ENCODE measurements at regions not wholly inside any gene's neighbourhood (a gene's known extent, or its start where the extent isn't known, plus 50 kb on each side); places are given as distances from the start of the nearest gene placed in this dataset.

GRCh38 chr11:91247009-91247735, 977.4 kb upstream of the FAT3 start:
- Histone ChIP-seq H3K27me3 (ENCODE audit: control insufficient read depth in 3 of 3, insufficient read depth in 3 of 3, low read depth in 1 of 3, low read length in 3 of 3) (no peaks in the 10 kb centered on the region), H3K18ac (ENCODE audit: low read length) (no peak overlapping the region), H2AFZ (ENCODE audit: low read length) (no peak overlapping the region), H3K9me3 (replicated peaks in 1 of 2; ENCODE audit: control insufficient read depth in 2 of 2, insufficient read depth in 1 of 2, low read depth in 1 of 2, low read length in 2 of 2) (no peaks in the 10 kb centered on the region), H3K9ac (ENCODE audit: low read depth, low read length, poor library complexity) (no peak overlapping the region), H4K8ac (ENCODE audit: low read depth, low read length) (no peak overlapping the region), H2BK15ac (ENCODE audit: low read length) (no peak overlapping the region), H3K23ac (ENCODE audit: low read depth, low read length, poor library complexity) (no peak overlapping the region), H3K4me2 (ENCODE audit: insufficient read depth, low read length, poor library complexity, severe bottlenecking) (no peak overlapping the region), H2AK5ac (ENCODE audit: low read depth, low read length) (no peak overlapping the region), H2BK5ac (ENCODE audit: low read length) (no peak overlapping the region), H3K79me1 (ENCODE audit: low read depth, low read length) (no peaks in the 10 kb centered on the region), H2BK12ac (ENCODE audit: low read length) (no peak overlapping the region), H3K27ac (replicated peaks; ENCODE audit: low read length) (no peak overlapping the region), H4K91ac (ENCODE audit: low read depth, low read length, poor library complexity) (no peak overlapping the region), H3K4me1 (ENCODE audit: control insufficient read depth in 2 of 2, insufficient read depth in 1 of 2, low read depth in 1 of 2, low read length in 2 of 2) (no peaks in the 10 kb centered on the region), H3K36me3 (replicated peaks in 1 of 2; ENCODE audit: control insufficient read depth in 2 of 2, insufficient read depth in 2 of 2, low read length in 2 of 2) (no peaks in the 10 kb centered on the region), H2BK120ac (ENCODE audit: low read depth, low read length) (no peak overlapping the region), H3K4me3 (ENCODE audit: low read length in 2 of 2) (no peak overlapping the region), H3K14ac (ENCODE audit: low read length) (no peak overlapping the region), H3K4ac (ENCODE audit: low read length) (no peak overlapping the region)
- DNase-seq (ENCODE audit: low spot score) = no peak
- no CpG with 5 or more reads among the region's 5 CpGs for WGBS, 2 donors (ENCODE audit: extremely low coverage in 2 of 2, insufficient read length in 2 of 2, insufficient replicate concordance in 1 of 2)

DNA sequence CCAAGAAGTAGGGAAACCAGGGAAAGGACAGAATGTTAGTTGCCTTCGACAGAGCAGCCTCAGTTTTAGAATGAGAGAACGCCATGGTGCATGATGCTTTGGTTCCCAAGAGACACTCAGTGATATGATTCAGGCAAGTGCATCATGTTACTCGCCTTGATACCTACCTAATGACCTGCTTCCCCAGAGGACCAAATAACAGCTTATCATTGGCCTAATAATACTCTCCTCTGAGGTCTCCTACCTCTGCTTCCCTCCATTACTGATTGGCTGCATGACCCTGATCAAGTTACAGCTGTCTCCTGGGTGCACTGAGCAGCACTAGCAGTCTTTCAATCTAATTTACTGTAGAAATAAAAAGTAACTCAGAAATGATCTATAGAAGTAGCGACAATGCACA, 979.7 kb upstream of the FAT3 start:
- no peaks in the 10 kb centered on the region for H3K79me1 ChIP-seq (ENCODE audit: low read depth, low read length)
- no peaks in the 10 kb centered on the region for H3K36me3 ChIP-seq (replicated peaks in 1 of 2; ENCODE audit: control insufficient read depth in 2 of 2, insufficient read depth in 2 of 2, low read length in 2 of 2)
- H3K23ac ChIP-seq (ENCODE audit: low read depth, low read length, poor library complexity) = no peak overlapping the region
- no peak overlapping the region for H3K4ac ChIP-seq (ENCODE audit: low read length)
- H3K4me3 ChIP-seq (ENCODE audit: low read length in 2 of 2) = no peak overlapping the region
- H2BK120ac ChIP-seq (ENCODE audit: low read depth, low read length) = no peak overlapping the region
- no peaks in the 10 kb centered on the region for H3K4me1 ChIP-seq (ENCODE audit: control insufficient read depth in 2 of 2, insufficient read depth in 1 of 2, low read depth in 1 of 2, low read length in 2 of 2)
- no peak overlapping the region for H3K27ac ChIP-seq (replicated peaks; ENCODE audit: low read length)
- H2BK12ac ChIP-seq (ENCODE audit: low read length) = no peak overlapping the region
- no peak overlapping the region for H3K14ac ChIP-seq (ENCODE audit: low read length)
- no peak overlapping the region for H4K8ac ChIP-seq (ENCODE audit: low read depth, low read length)
- H3K27me3 ChIP-seq (ENCODE audit: control insufficient read depth in 3 of 3, insufficient read depth in 3 of 3, low read depth in 1 of 3, low read length in 3 of 3) = no peaks in the 10 kb centered on the region
- no peak overlapping the region for H3K18ac ChIP-seq (ENCODE audit: low read length)
- WGBS, 2 donors (ENCODE audit: extremely low coverage in 2 of 2, insufficient read length in 2 of 2, insufficient replicate concordance in 1 of 2) = no CpG with 5 or more reads among the region's 4 CpGs
- no peaks in the 10 kb centered on the region for H3K9me3 ChIP-seq (replicated peaks in 1 of 2; ENCODE audit: control insufficient read depth in 2 of 2, insufficient read depth in 1 of 2, low read depth in 1 of 2, low read length in 2 of 2)
- no peak overlapping the region for H3K9ac ChIP-seq (ENCODE audit: low read depth, low read length, poor library complexity)
- no peak overlapping the region for H3K4me2 ChIP-seq (ENCODE audit: insufficient read depth, low read length, poor library complexity, severe bottlenecking)
- no peak overlapping the region for H2BK5ac ChIP-seq (ENCODE audit: low read length)
- no peak overlapping the region for H4K91ac ChIP-seq (ENCODE audit: low read depth, low read length, poor library complexity)
- H2AK5ac ChIP-seq (ENCODE audit: low read depth, low read length) = no peak overlapping the region
- H2BK15ac ChIP-seq (ENCODE audit: low read length) = no peak overlapping the region
- no peak for DNase-seq (ENCODE audit: low spot score)
- H2AFZ ChIP-seq (ENCODE audit: low read length) = no peak overlapping the region

DNA sequence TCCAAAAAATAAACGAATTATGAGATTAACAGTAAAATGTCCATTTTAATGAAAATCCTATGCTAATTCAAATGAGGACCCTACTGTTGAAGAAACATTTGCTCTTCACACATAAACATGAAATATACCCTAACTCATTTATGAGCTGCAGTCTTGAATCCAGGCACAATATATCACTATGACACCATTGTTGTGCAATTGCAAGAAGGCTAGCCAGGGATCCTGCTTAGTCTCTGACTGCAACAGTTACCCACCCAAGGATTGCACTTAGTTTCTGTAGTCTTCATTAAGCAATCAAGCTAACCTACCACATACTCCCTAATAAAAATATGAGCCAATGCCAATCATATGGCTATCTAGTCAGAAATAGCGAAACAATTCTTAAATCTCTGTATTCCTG, 981.0 kb upstream of the FAT3 start:
- no peak overlapping the region for H2BK15ac ChIP-seq (ENCODE audit: low read length)
- H3K4me2 ChIP-seq (ENCODE audit: insufficient read depth, low read length, poor library complexity, severe bottlenecking) = no peak overlapping the region
- no peak overlapping the region for H2AK5ac ChIP-seq (ENCODE audit: low read depth, low read length)
- no peak overlapping the region for H3K14ac ChIP-seq (ENCODE audit: low read length)
- H3K27ac ChIP-seq (replicated peaks; ENCODE audit: low read length) = no peak overlapping the region
- no peaks in the 10 kb centered on the region for H3K79me1 ChIP-seq (ENCODE audit: low read depth, low read length)
- no peak overlapping the region for H2BK5ac ChIP-seq (ENCODE audit: low read length)
- no peak overlapping the region for H3K18ac ChIP-seq (ENCODE audit: low read length)
- no peaks in the 10 kb centered on the region for H3K9me3 ChIP-seq (replicated peaks in 1 of 2; ENCODE audit: control insufficient read depth in 2 of 2, insufficient read depth in 1 of 2, low read depth in 1 of 2, low read length in 2 of 2)
- no peak for DNase-seq (ENCODE audit: low spot score)
- H4K91ac ChIP-seq (ENCODE audit: low read depth, low read length, poor library complexity) = no peak overlapping the region
- H3K4me3 ChIP-seq (ENCODE audit: low read length in 2 of 2) = no peak overlapping the region
- no peaks in the 10 kb centered on the region for H3K27me3 ChIP-seq (ENCODE audit: control insufficient read depth in 3 of 3, insufficient read depth in 3 of 3, low read depth in 1 of 3, low read length in 3 of 3)
- no peak overlapping the region for H2AFZ ChIP-seq (ENCODE audit: low read length)
- no peak overlapping the region for H3K9ac ChIP-seq (ENCODE audit: low read depth, low read length, poor library complexity)
- no peak overlapping the region for H2BK120ac ChIP-seq (ENCODE audit: low read depth, low read length)
- H3K36me3 ChIP-seq (replicated peaks in 1 of 2; ENCODE audit: control insufficient read depth in 2 of 2, insufficient read depth in 2 of 2, low read length in 2 of 2) = no peaks in the 10 kb centered on the region
- H4K8ac ChIP-seq (ENCODE audit: low read depth, low read length) = no peak overlapping the region
- no CpG with 5 or more reads among the region's 2 CpGs for WGBS, 2 donors (ENCODE audit: extremely low coverage in 2 of 2, insufficient read length in 2 of 2, insufficient replicate concordance in 1 of 2)
- no peak overlapping the region for H3K4ac ChIP-seq (ENCODE audit: low read length)
- no peak overlapping the region for H2BK12ac ChIP-seq (ENCODE audit: low read length)
- no peak overlapping the region for H3K23ac ChIP-seq (ENCODE audit: low read depth, low read length, poor library complexity)
- H3K4me1 ChIP-seq (ENCODE audit: control insufficient read depth in 2 of 2, insufficient read depth in 1 of 2, low read depth in 1 of 2, low read length in 2 of 2) = no peaks in the 10 kb centered on the region

DNA sequence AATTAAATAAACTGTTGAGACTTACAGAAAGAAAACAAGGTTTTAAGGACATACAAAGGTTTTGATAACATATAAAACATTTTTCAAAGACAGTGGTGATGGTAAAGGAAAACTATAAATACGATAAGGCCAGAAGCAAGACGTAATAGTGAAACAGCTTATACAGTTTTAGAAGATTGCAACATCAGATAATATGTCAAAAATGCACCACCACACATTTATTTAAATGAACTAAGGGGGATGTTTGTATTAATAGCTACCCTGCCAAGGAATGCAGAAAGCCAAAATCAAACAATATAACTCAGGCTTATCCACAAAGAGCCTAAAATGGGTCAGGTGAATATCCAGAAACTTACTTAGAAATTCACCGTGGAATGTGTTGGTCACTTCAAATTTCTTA, 981.6 kb upstream of the FAT3 start:
- Histone ChIP-seq H3K18ac (ENCODE audit: low read length) (no peak overlapping the region), H3K27me3 (ENCODE audit: control insufficient read depth in 3 of 3, insufficient read depth in 3 of 3, low read depth in 1 of 3, low read length in 3 of 3) (no peaks in the 10 kb centered on the region), H2AK5ac (ENCODE audit: low read depth, low read length) (no peak overlapping the region), H3K4ac (ENCODE audit: low read length) (no peak overlapping the region), H3K9me3 (replicated peaks in 1 of 2; ENCODE audit: control insufficient read depth in 2 of 2, insufficient read depth in 1 of 2, low read depth in 1 of 2, low read length in 2 of 2) (no peaks in the 10 kb centered on the region), H3K4me3 (ENCODE audit: low read length in 2 of 2) (no peak overlapping the region), H2BK12ac (ENCODE audit: low read length) (no peak overlapping the region), H4K8ac (ENCODE audit: low read depth, low read length) (no peak overlapping the region), H2BK5ac (ENCODE audit: low read length) (no peak overlapping the region), H3K9ac (ENCODE audit: low read depth, low read length, poor library complexity) (no peak overlapping the region), H2AFZ (ENCODE audit: low read length) (no peak overlapping the region), H4K91ac (ENCODE audit: low read depth, low read length, poor library complexity) (no peak overlapping the region), H3K79me1 (ENCODE audit: low read depth, low read length) (no peaks in the 10 kb centered on the region), H3K4me2 (ENCODE audit: insufficient read depth, low read length, poor library complexity, severe bottlenecking) (no peak overlapping the region), H3K14ac (ENCODE audit: low read length) (no peak overlapping the region), H3K23ac (ENCODE audit: low read depth, low read length, poor library complexity) (no peak overlapping the region), H3K4me1 (ENCODE audit: control insufficient read depth in 2 of 2, insufficient read depth in 1 of 2, low read depth in 1 of 2, low read length in 2 of 2) (no peaks in the 10 kb centered on the region), H3K27ac (replicated peaks; ENCODE audit: low read length) (no peak overlapping the region), H2BK15ac (ENCODE audit: low read length) (no peak overlapping the region), H3K36me3 (replicated peaks in 1 of 2; ENCODE audit: control insufficient read depth in 2 of 2, insufficient read depth in 2 of 2, low read length in 2 of 2) (no peaks in the 10 kb centered on the region), H2BK120ac (ENCODE audit: low read depth, low read length) (no peak overlapping the region)
- no CpG with 5 or more reads among the region's 3 CpGs for WGBS, 2 donors (ENCODE audit: extremely low coverage in 2 of 2, insufficient read length in 2 of 2, insufficient replicate concordance in 1 of 2)
- no peak for DNase-seq (ENCODE audit: low spot score)
